Ureter (tissue), 1 donor: ENCODE measurements at regions not wholly inside any gene's neighbourhood (a gene's known extent, or its start where the extent isn't known, plus 50 kb on each side); places are given as distances from the start of the nearest gene placed in this dataset.

Experiments
- DNase-seq: peaks from one replicate; pipeline ENCODE4 v3.0.0-alpha.2; 2020; ENCODE audit warnings: low spot score
- donor health status: DM: yes; HTN: yes; CAD: no.

DNA sequence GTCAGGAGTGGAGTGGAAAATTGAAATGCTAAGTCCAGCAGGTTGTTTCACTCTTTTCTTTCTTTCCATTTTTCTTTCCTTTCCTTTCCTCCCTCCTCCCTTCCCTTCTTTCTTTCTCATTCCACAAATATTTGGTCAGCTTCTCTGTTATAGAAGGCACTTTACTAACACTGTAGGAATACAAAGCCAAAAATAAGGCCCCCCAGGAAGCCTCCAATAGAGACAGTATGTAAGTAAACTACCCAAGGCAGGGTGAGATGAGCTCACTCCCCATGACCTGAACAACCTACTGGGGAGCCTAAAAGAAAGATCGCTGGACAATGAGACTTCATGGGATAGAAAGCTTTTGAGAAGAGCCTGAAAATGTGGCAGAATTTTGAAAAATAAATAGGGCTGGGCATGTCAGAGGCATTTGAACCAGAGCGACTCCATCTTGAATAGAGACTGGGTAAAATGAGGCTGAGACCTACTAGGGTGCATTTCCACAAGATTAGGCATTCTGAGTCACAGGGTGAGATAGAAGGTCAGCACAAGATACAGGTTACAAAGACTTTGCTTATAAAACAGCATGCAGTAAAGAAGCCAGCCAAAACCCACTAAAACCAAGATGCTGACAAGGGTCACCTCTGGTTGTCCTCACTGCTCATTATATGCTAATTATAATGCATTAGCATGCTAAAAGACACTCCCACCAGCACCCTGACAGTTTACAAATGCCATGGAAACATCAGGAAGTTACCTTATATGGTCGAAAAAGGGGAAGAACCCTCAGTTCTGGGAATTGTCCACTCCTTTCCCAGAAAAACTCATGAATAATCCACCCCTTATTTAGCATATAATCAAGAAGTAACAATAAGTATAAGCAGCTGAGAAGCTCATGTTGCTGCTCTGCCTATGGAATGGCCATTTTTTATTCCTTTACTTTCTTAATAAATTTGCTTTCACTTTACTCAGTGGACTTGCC, 158.9 kb upstream of the EGFLAM start:
- no peak for DNase-seq

DNA sequence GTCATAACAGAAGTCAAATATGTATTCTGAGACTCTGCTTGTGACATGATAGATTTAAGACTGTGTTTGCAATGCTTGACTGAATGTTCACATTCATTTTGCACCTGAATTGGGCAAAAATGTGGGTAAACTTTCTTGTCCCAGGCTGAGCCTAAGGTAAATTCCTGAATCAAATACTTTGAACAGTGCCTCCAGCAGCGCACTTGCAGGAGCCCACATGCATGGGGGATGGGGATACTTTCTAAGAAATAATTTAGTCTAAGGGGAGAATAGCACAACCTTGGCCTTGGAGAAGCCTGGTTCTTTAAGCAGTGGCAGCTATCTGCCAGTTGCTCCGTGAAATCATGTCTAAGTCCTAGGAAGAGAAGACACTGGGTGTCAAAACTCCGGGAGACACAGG, 163.5 kb upstream of the EGFLAM start:
- no peak for DNase-seq

DNA sequence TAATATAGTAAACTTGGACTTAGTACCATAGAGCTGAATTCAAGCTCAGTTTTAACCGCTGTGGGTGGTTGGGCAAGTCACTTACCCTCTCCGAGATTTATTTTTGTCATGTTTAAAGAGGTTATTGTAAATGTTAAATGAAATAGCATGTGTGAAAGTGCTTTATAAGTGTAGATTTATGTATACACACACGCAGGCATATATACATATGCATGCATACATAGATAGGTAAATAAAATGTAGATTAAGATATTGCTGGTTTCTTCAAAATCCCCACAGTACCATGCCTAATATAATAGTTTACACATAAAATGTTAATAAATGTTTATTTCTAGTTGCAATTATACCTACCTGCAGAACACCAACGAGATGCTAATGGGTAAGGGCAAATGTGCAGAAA, 164.5 kb upstream of the EGFLAM start:
- no peak for DNase-seq

GRCh38 chr5:38086777-38087176, 171.6 kb upstream of the EGFLAM start:
- no peak for DNase-seq

- no peak for DNase-seq
Measured at GRCh38 chr5:38079620-38080402, 178.5 kb upstream of the EGFLAM start.

GRCh38 chr5:38078161-38078560, 180.2 kb upstream of the EGFLAM start:
- DNase-seq = no peak

DNA sequence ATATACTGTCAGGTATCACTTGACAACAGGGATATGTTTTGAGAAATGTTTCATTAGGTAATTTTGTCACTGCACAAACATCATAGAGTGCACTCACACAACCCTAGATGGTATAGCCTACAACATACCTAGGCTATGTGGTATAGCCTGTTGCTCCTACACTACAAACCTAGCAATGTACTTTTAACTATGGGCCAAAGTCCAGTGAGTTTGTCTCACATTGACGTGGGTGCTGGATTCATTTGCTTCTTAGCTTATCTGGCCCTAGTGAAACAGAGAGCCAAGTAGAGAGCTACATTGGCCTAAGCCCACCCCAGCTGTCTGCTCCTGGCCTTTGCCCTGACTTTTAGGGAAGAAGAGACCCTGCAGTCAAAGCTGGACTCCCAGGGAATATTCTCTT, 180.7 kb upstream of the EGFLAM start:
- DNase-seq = no peak

- DNase-seq = no peak
Measured at GRCh38 chr5:38071831-38072694, 186.3 kb upstream of the EGFLAM start.

GRCh38 chr5:38070304-38070950, 187.9 kb upstream of the EGFLAM start:
- no peak for DNase-seq

- no peak for DNase-seq
Measured at GRCh38 chr5:38069360-38069759, 189.0 kb upstream of the EGFLAM start.

DNA sequence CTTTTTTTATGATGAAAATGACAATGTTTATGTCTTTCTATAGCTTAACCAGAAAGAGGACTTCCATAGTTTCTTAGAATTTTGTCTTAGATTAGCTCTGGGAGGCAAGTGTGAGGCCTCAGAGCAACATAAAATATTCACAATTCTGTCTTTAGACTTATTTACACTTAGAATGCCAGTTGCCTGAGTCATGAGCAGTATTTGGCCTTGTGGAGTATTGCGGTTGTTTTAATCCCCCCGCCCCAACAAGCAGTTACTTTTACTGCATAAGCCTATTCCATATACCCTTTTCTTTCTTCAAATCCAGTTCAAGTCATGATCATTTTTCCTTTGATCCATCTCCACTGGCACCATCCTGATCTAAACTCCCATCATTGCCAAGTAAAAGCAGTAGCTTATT, 198.0 kb upstream of the EGFLAM start:
- no peak for DNase-seq

DNA sequence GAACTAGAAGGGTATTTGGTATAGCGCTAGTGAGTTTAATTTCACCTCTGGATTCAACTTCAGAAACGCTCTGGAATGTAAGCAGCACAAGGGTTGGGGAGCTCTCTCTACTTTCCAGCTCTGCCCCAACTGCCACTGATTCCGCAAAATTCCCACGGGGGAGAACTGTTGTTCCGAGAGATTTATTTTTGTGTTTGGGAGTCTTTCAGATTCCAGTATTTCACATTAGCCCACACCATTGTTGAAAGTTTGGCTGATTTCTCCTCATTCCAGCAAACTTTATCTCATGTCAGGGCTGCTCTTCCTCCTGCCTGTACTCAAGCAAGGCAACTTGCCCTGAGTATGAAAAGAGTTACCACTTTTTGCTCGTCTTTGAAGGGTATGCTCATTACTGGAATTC, 198.5 kb upstream of the EGFLAM start:
- no peak for DNase-seq

DNA sequence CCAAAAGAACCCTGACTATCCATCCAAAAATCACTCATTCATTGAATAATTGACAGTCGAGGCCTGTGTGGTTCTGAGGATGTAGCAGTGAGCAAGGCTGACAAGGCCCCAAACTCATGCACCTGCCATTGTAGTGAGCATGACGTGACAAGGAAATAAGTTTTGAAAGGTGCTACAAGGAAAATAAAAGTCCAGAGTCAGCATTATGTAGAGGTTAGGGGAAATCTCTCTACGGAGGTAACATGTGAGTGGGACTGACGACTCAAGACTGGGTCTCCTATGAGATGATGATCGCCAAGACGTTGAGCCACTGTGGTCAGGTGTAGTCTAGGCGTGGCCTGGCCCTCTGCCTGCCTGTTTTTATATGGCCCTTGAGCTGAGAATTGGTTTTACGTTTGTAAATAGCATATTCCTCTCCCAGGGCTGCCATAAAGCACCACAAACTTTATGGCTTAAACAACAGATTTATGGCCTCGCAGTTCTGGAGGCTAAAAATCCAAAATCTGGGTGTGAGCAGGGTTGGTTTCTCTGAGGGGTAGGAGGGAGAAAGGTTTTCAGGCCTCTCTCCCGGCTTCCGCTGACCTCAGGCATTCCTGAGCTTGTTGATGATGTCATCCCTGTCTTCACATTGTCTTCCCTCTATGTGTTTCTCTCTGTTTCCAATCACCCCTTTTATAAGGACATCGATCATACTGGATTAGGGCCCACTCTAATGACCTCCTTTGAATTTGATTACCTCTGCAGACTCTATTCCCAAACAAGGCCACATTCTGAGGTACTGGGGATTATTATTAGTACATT, 206.4 kb upstream of the EGFLAM start:
- no peak for DNase-seq

GRCh38 chr5:38048400-38048799, 208.6 kb upstream of the GDNF start:
- DNase-seq = no peak

GRCh38 chr5:38046103-38046502, 206.3 kb upstream of the GDNF start:
- no peak for DNase-seq

DNA sequence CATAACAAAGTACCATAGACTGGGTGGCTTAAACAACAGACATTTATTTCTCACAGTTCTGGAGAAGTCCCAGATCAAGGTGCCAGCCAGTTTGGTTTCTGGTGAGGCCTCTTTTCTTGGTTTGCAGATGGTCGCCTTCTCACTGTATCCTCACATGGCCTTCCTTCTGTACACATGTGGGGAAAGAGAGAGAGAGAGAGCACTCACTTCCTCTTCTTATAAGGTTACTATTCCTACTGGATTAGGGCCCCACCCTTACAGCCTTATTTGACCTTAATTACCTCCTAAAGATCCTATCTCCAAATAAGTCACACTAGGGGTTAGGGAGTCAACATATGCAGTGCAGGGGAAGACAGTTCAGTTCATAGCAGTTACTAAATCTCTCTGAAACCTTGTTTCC, 205.6 kb upstream of the GDNF start:
- DNase-seq = no peak

DNA sequence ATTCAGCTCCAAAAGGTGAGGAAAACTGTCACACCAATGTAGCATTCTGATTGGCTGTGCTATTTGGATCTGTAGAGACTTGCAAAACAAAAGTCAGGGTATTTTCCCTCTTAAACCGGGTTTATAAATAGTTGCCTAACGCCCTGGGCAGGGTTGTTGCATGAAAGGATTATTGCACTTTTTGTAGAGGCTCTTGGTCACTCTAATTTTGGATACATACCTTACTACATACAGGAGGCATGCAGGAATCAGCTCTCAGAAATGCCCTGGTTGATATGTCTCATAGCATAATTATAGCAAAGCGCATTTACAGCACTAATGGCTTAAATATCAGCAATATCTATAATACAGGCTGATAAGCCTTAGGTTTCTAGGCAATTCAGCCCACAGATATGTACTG, 200.0 kb upstream of the GDNF start:
- DNase-seq = no peak

DNA sequence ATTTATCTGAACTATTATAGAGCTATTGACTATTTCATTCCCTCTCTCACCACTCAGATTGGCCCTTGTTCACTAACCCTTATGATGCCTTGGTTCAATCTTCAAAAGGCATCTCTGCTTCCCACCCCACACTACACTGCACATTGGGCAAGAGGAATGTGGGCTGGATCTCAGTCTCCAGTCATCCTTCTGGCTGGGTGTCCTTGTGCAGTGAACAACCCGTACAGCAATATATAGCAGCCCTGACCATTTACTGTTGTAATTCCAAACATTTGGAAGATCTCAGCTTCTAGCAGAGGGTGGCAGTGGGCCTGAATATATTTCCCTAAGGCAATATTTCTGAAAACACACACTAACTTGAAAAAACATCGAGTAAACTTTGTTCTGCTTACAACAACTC, 199.2 kb upstream of the GDNF start:
- no peak for DNase-seq

DNA sequence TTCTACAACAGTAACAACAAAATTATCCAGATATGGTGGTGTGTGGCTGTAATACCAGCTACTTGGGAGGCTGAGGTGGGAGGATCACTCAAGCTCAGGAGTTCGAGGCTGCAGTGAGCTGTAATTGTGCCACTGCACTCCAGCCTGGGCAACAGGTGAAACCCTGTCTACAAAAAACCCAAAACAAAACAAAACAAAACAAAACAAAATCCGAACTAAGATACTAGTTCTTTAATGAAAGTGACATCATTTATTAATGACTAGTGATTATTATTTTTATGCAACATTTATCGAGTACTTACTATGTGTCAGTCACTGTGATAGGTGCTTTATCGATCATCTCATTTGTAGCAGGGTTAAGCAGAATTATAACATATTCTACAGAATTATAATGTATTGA, 196.9 kb upstream of the GDNF start:
- no peak for DNase-seq

DNA sequence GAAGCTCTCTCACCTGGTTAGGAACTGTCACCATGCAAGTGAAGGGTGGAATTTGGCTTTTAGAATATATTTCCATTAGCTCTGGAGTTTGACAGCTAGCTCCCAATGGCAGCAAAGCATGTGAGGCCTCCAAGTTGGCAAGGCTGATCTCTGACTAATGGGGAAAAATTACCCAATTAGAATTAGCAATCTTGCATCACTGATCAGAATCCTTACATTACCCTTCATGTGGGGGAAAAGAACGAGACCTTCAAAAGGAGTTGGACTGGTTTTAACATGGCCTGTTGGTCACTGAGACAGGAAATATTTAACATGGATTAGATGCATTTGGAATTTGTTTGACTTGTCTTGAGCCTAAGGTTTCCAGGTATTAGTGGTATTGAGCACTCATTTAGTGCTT, 192.3 kb upstream of the GDNF start:
- no peak for DNase-seq

DNA sequence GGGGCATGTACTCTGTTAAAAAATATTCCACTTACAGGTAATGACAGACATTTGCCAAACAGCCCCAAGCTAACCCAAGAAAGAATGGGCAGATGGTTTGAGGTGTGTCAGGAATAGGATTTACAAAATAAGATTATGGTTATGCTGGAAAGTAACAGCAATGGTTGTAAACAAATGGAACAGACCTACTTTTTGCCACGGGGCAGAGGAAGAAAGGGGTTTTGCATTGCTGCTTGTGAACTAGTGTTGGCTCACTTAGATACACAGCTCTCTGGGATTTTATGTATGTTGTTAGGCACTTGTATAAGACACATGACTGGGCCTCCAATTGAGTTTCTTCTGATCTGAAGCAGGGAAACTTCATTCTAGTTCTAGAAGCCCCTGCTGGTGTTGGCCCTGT, 191.5 kb upstream of the GDNF start:
- no peak for DNase-seq
